Memory B cell (primary cell): ENCODE measurements at regions not wholly inside any gene's neighbourhood (a gene's known extent, or its start where the extent isn't known, plus 50 kb on each side); places are given as distances from the start of the nearest gene placed in this dataset.

Experiments
- ATAC-seq: fragments of 150-1000 bp; cut with Tn5 transposase; 2 replicates; pipeline ENCODE4 v1.10.0; 2021; ENCODE audit warnings: low read depth, mild to moderate bottlenecking, moderate library complexity
- DNase-seq, 2 donors: peaks; one replicate each; pipeline ENCODE4 v3.0.0; 2022; ENCODE audit warnings: low spot score in 2 of 2
- H3K27ac Mint-ChIP-seq: one replicate; pipeline ENCODE4 v1.8.0; 2022; ENCODE audit warnings: mild to moderate bottlenecking, moderate library complexity, mixed read lengths
- H3K27me3 Mint-ChIP-seq: one replicate; pipeline ENCODE4 v1.8.0; 2022; ENCODE audit warnings: mixed read lengths
- H3K36me3 Mint-ChIP-seq: one replicate; pipeline ENCODE4 v1.8.0; 2022; ENCODE audit warnings: mild to moderate bottlenecking, mixed read lengths
- H3K4me1 Mint-ChIP-seq: one replicate; pipeline ENCODE4 v1.8.0; 2022; ENCODE audit warnings: mixed read lengths
- H3K4me3 Mint-ChIP-seq: one replicate; pipeline ENCODE4 v1.8.0; 2022; ENCODE audit warnings: mild to moderate bottlenecking, moderate library complexity, mixed read lengths
- H3K9me3 Mint-ChIP-seq: one replicate; pipeline ENCODE4 v1.8.0; 2022; ENCODE audit warnings: mixed read lengths

DNA sequence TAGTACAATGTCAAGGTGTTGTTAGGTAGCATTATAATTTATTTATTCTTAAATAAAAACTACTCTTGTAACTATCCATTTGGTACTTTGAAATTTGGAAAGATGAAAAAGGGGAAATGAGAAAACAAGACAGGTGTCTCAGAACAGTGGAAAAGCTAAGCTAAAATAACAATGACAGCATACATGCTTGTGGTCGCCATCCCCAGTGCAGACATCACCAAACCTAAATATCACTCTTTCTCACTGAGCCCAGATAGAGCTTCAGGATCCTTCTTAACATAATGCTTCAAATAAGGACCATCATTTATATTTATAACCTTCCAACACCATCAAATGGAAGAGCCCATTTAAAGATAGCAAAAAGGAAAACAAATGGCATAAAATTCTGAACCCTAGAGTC lies 434.4 kb upstream of the BRINP1 start:
- Mint-ChIP-seq H3K36me3 (no peaks in the 10 kb centered on the region), H3K27me3 (peaks cover 1% of the 10 kb centered on the region), H3K4me3 (no peak overlapping the region), H3K27ac (no peak overlapping the region), H3K4me1 (no peaks in the 10 kb centered on the region), H3K9me3 (no peaks in the 10 kb centered on the region)
- ATAC-seq (no peak), DNase-seq (no peak)

DNA sequence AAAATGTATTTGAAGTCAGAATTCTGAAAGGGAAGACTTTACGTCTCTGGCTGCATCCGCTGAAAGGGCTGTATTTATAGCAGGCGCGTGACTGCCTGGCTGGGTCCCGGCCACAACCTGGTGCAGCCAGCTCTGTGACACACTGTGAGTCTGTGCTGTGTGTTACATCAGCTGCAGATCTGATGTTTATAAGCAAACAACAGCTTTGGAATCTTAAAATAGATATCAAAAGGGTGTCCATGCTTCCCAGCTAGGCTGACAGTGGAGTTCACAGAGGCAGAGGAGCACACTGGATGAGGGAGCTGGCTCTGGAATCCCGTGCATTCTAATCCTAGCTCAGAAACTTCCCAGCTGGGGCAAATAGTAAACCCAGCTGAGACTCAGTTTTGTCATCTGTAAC lies 433.4 kb upstream of the BRINP1 start:
- H3K4me1 Mint-ChIP-seq, result no peaks in the 10 kb centered on the region
- no peaks in the 10 kb centered on the region for H3K36me3 Mint-ChIP-seq
- H3K9me3 Mint-ChIP-seq, result no peaks in the 10 kb centered on the region
- H3K27ac Mint-ChIP-seq, result no peak overlapping the region
- ATAC-seq (no peak), DNase-seq (no peak)
- no peak overlapping the region for H3K4me3 Mint-ChIP-seq
- peaks cover 4% of the 10 kb centered on the region for H3K27me3 Mint-ChIP-seq

DNA sequence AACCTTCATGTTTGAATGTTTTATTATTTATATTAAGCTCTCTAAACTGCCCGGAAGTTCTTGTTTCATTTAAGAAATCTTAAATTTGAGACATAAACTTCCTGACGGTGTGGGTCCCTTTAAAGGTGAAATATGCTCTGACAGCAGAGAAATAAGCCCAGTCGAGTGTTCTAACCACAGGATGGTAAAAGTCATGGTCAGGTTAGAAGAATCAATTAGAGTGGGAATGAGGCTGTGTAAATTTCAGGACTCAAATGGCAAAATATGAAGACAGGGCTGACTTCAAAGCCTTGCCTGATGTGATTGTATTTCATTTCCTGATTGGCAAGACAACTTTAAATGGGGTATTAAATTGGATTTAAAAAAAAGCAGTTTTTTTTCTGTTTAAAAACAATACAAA lies 432.9 kb upstream of the BRINP1 start:
- no peak for ATAC-seq
- Mint-ChIP-seq H3K27ac (no peak overlapping the region), H3K4me3 (no peak overlapping the region), H3K9me3 (no peaks in the 10 kb centered on the region), H3K4me1 (no peaks in the 10 kb centered on the region), H3K27me3 (peaks cover 4% of the 10 kb centered on the region), H3K36me3 (no peaks in the 10 kb centered on the region)
- DNase-seq, result no peak

DNA sequence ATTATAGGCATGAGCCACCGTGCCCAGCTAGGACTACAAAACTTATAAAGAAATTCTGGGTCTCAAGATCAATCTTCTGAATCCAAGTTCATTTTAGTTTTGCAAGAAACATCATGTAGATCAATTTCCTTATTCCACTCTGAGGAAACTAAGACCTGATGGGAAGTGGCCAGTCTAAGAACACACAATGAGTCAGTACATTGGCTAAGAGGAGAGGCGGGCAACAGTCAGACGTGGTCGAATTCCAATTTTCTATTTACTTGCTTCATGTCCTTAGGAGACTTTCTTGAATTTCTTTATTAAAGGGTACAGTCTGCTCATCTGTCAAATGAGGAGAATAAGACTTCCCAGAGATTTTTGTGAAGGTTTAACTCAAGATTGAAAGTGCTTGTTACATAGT lies 432.1 kb upstream of the BRINP1 start:
- ATAC-seq (no peak), DNase-seq (no peak)
- Mint-ChIP-seq H3K4me1 (no peaks in the 10 kb centered on the region), H3K27me3 (peaks cover 4% of the 10 kb centered on the region), H3K27ac (no peak overlapping the region), H3K9me3 (no peaks in the 10 kb centered on the region), H3K36me3 (no peaks in the 10 kb centered on the region), H3K4me3 (no peak overlapping the region)

DNA sequence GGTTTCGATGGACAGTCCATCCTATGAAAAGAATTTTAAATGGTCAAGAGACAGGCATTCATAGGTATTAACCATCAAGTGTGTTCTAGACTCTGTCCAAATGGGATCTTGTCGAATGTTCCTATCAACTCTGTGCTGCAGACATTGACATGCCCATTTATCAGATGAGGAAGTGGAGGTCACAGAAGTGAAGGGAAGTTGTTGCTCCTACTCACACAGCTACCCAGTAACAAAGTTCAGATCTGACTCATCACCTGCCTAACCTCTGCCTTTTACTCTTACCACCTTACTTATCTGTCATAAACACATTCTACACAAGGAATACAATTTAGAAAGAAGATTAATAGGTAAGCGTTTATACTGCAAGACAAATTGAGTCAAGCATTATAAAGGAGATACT lies 426.2 kb upstream of the BRINP1 start:
- DNase-seq (no peak), ATAC-seq (no peak)
- Mint-ChIP-seq H3K36me3 (peaks cover 2% of the 10 kb centered on the region), H3K4me3 (no peak overlapping the region), H3K4me1 (no peaks in the 10 kb centered on the region), H3K27me3 (peaks cover 7% of the 10 kb centered on the region), H3K27ac (no peak overlapping the region), H3K9me3 (peaks cover 2% of the 10 kb centered on the region)

DNA sequence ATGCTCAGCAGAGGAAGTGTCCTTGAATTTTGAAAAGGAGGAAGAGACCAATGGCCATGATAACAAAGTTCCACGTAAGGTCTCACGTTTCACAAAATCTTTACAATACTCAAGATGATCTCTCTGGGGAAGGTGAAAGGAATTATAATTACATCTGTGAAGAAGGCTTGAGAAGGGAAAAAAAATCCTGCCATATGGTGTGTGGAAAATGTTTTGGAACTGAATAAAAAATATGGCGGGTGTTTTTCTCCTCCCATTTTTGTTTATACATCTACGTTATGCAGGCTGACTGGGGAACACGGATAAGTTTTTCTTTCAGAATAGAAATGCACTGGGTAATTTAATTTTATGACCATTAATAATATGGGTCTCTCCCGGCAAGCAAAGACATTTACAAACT lies 425.6 kb upstream of the BRINP1 start:
- H3K27me3 Mint-ChIP-seq, result peaks cover 9% of the 10 kb centered on the region
- H3K36me3 Mint-ChIP-seq, result peaks cover 2% of the 10 kb centered on the region
- no peak overlapping the region for H3K4me3 Mint-ChIP-seq
- no peak for ATAC-seq
- H3K4me1 Mint-ChIP-seq, result no peaks in the 10 kb centered on the region
- H3K9me3 Mint-ChIP-seq, result peaks cover 2% of the 10 kb centered on the region
- no peak for DNase-seq
- no peak overlapping the region for H3K27ac Mint-ChIP-seq

DNA sequence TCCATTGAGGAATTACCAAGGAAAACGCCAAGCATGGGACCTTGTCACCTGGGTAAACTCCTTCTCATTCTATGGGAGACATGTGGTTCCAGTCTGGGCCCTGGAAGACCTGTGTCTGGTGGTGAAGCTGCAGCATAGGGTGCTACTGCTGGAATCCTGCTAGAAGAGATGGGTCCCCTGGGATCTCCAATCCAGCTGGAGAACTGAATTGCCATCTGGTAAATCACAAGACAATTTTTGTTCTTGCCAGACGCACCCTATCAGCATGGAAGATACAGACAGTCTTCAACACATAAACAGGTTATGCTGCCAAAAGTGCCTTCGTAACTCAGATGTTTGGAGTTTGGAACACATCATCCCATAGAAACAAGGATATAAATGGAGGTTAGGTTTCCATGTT lies 424.0 kb upstream of the BRINP1 start:
- peaks cover 2% of the 10 kb centered on the region for H3K9me3 Mint-ChIP-seq
- H3K36me3 Mint-ChIP-seq, result peaks cover 2% of the 10 kb centered on the region
- no peak for DNase-seq
- peaks cover 9% of the 10 kb centered on the region for H3K27me3 Mint-ChIP-seq
- no peak overlapping the region for H3K27ac Mint-ChIP-seq
- H3K4me3 Mint-ChIP-seq, result no peak overlapping the region
- H3K4me1 Mint-ChIP-seq, result no peaks in the 10 kb centered on the region
- no peak for ATAC-seq

DNA sequence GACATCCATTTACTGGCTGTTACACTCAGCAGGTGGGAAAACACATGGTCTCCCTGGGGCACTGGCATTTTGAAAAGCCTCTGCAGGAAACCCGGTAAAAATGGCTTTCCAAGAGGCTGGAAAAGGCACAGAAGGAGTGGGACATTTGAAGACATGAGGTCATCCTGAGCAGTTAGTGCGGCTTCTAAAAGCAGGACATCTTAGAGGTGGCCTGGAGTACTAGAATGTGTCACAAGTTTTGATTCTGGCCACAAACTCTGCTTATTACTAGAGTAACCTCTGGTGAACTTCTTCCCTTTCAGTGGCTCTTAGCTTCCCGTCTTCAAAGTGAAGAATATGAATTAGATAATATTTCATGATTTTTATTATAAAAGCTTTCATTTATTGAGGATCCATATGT lies 423.0 kb upstream of the BRINP1 start:
- peaks cover 2% of the 10 kb centered on the region for H3K9me3 Mint-ChIP-seq
- no peak overlapping the region for H3K4me3 Mint-ChIP-seq
- H3K27ac Mint-ChIP-seq, result no peak overlapping the region
- no peaks in the 10 kb centered on the region for H3K4me1 Mint-ChIP-seq
- ATAC-seq, result no peak
- peaks cover 2% of the 10 kb centered on the region for H3K36me3 Mint-ChIP-seq
- no peak for DNase-seq
- H3K27me3 Mint-ChIP-seq, result peaks cover 7% of the 10 kb centered on the region

DNA sequence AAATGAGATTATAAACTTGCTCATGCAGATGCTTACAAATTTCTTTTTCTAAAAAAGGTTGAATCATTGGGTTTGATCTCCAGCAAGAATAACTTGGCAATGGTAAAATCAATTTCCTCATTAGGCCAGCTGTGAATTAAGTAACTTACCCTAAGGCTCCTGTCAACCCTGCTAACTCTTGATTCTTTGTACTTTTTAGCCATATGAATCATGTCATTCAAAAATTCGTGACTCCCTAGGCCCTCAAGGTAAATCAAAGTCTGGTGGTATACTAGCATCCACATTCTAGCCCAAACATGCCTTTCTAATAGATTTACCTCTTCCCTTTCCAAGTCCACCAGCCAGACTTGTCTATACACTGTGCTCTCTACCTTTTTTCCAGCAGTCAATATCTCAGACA lies 420.8 kb upstream of the BRINP1 start:
- DNase-seq, result no peak

DNA sequence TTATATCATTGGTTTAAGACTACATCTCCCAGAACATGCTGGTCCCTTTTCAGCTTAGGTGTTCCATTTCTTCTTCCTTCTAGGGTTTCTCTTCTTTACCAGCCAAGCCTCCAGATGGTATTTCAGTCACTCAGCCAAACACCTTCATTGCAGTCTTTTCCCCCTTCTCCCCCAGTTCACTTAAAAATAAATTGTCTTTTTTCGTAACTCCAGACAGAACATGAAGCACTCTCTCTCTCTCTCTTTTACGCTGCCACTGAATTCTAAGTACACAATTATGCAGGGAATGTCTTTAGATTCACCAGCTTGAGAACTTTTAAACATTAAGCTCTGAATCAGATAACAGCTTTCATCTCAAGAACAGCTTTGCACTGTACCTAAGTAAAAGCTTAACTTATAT lies 419.7 kb upstream of the BRINP1 start:
- H3K27ac Mint-ChIP-seq, result no peak overlapping the region
- peaks cover 8% of the 10 kb centered on the region for H3K27me3 Mint-ChIP-seq
- H3K4me1 Mint-ChIP-seq, result no peaks in the 10 kb centered on the region
- H3K36me3 Mint-ChIP-seq, result no peaks in the 10 kb centered on the region
- ATAC-seq (no peak), DNase-seq (no peak)
- no peaks in the 10 kb centered on the region for H3K9me3 Mint-ChIP-seq
- no peak overlapping the region for H3K4me3 Mint-ChIP-seq

More for the DNA sequence above, 420.8 kb upstream of the BRINP1 start:
- peaks cover 10% of the 10 kb centered on the region for H3K27me3 Mint-ChIP-seq
- peaks cover 2% of the 10 kb centered on the region for H3K36me3 Mint-ChIP-seq
- no peak for ATAC-seq
- H3K4me1 Mint-ChIP-seq, result no peaks in the 10 kb centered on the region
- H3K4me3 Mint-ChIP-seq, result no peak overlapping the region
- peaks cover 2% of the 10 kb centered on the region for H3K9me3 Mint-ChIP-seq
- no peak overlapping the region for H3K27ac Mint-ChIP-seq

DNA sequence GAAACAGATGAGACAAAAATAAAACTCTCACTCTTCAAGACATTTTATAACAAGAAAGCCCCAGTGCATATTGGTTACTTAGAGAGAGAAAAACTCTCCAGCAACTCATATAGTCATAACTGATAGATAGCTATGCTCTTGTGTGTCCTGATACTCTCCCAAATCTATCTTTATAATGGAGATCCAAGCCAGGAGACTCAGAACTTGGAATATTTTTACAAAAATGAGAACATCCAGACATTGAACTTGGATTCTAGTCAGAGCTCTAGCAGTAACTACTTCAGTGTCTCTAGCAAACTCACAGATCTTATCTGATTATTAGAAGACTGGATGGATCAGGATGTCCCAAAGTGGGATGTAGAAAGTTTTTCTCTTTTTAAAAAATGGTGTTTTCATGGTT lies 412.7 kb upstream of the BRINP1 start:
- DNase-seq, result no peak
- no peak overlapping the region for H3K27ac Mint-ChIP-seq
- no peaks in the 10 kb centered on the region for H3K4me1 Mint-ChIP-seq
- ATAC-seq, result no peak
- no peaks in the 10 kb centered on the region for H3K36me3 Mint-ChIP-seq
- peaks cover under 1% of the 10 kb centered on the region for H3K27me3 Mint-ChIP-seq
- H3K9me3 Mint-ChIP-seq, result no peaks in the 10 kb centered on the region
- H3K4me3 Mint-ChIP-seq, result no peak overlapping the region

DNA sequence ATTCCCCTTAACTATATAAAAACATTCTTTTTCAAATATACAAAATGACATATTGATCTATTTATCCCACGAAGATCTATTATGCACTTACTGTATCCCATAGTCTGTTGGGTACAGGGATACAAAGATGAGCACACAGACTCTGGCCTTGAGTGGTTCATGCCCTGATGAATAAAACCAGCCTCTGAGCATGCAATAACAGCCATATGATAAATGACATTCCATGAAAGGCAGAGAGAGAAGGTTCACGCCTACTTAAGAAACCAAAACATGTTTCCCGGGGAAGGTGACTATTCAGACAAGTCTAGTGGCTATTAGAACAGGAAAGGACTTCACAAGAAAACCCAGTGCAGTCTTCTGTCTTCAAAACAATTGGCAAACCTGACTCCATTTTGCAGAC lies 406.2 kb upstream of the BRINP1 start:
- H3K4me3 Mint-ChIP-seq, result no peak overlapping the region
- no peak for DNase-seq
- no peak for ATAC-seq
- H3K9me3 Mint-ChIP-seq, result no peaks in the 10 kb centered on the region
- peaks cover 3% of the 10 kb centered on the region for H3K27me3 Mint-ChIP-seq
- no peaks in the 10 kb centered on the region for H3K36me3 Mint-ChIP-seq
- H3K27ac Mint-ChIP-seq, result no peak overlapping the region
- peaks cover 2% of the 10 kb centered on the region for H3K4me1 Mint-ChIP-seq

DNA sequence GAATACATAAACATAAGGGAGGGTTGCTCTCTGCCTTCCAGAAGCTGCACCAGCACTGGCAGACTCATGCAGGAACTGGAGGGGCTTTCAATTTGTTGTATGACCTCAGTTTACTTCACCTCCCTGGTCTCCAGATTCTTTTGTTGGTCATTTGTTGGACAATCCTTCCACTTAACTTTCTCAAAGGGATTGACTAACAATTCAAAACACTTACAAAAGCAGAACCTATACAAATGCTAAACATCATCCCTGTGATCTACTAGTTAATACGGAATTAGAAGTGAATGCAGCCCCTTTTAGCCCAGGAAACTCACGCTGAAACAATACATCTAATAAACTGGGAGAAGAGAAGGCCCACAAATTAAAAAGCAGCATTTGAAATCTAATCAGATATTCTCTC lies 404.6 kb upstream of the BRINP1 start:
- Mint-ChIP-seq H3K27me3 (peaks cover 3% of the 10 kb centered on the region), H3K4me1 (peaks cover 2% of the 10 kb centered on the region), H3K9me3 (no peaks in the 10 kb centered on the region), H3K4me3 (no peak overlapping the region), H3K27ac (no peak overlapping the region), H3K36me3 (no peaks in the 10 kb centered on the region)
- ATAC-seq (no peak), DNase-seq (no peak)

DNA sequence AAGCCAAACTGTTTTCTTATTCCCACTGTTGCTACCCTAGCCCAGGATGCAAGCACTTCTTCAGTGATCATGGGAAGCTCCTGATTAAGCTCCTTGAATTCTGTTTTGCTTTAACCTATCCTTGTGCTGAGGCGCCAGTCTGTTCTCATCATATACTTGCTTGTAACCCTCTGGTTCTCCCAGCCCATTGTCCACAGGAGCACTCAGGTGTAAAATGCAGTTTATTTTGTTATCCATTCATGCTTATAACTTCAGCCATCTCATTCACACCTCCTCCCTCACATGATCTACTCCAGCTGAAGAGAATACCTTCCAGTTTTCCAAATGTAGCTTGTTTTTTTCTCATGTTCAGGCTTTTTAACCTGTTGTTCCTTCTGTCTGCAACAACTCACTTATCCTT lies 402.1 kb upstream of the BRINP1 start:
- H3K4me1 Mint-ChIP-seq, result peaks cover 2% of the 10 kb centered on the region

DNA sequence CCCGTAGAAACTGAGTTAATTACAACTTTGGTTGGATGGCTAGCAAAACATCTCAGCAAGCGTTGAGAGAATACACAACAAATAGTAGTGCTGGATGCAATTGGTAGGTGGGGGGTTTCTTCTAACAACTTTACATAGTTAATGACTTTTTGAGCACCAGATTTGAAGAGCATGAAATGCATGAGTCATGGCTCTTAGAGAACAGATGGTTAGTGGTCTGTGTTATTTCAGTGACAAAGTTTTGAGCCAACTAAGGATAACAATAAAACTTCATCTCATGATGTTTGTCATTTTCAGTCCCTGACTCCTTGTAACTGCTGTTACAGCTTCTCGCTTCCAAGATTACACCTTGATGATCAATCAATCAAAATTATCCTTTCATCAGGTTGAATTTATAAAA lies 399.0 kb upstream of the BRINP1 start:
- no peak for DNase-seq
- Mint-ChIP-seq H3K27me3 (peaks cover 3% of the 10 kb centered on the region), H3K27ac (no peak overlapping the region), H3K4me3 (no peak overlapping the region), H3K4me1 (peaks cover 8% of the 10 kb centered on the region), H3K9me3 (no peaks in the 10 kb centered on the region), H3K36me3 (no peaks in the 10 kb centered on the region)
- ATAC-seq, result no peak

More for the DNA sequence above, 402.1 kb upstream of the BRINP1 start:
- Mint-ChIP-seq H3K36me3 (no peaks in the 10 kb centered on the region), H3K27me3 (peaks cover 3% of the 10 kb centered on the region), H3K4me3 (no peak overlapping the region), H3K27ac (no peak overlapping the region), H3K9me3 (no peaks in the 10 kb centered on the region)
- ATAC-seq, result no peak
- no peak for DNase-seq
